HG03095 (cell line): ENCODE measurements at regions not wholly inside any gene's neighbourhood (a gene's known extent, or its start where the extent isn't known, plus 50 kb on each side); places are given as distances from the start of the nearest gene placed in this dataset.

ENCODE experiments used
- ATAC-seq: cut with Tn5 transposase; IDR thresholded peaks from one replicate; pipeline ENCODE4 v1.9.1; 2021; ENCODE audit warnings: moderate library complexity; ENCODE audit not compliant: unreplicated experiment

GRCh38 chr11:95520369-95521132 lies 269.0 kb downstream of the FAM76B start:
- ATAC-seq: no peak

DNA sequence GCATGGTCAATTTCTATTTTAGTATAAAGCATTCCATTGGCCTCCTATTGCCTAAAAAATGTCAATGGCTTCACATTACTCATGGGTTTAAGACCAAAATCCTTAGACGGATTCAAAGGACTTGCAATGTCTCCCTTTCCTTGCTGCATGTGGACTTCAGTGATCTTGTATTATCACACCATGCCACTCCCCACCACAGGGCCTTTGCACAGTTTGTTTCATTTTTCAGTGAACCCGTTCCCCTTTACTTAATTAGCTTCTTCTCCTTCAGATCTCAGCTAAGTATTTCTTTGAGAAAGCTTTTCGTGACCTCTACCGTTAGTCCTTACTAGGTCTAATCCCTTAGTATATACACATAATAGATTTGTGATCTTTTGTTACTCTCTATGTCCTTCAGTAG lies 269.7 kb downstream of the FAM76B start:
- no peak for ATAC-seq

DNA sequence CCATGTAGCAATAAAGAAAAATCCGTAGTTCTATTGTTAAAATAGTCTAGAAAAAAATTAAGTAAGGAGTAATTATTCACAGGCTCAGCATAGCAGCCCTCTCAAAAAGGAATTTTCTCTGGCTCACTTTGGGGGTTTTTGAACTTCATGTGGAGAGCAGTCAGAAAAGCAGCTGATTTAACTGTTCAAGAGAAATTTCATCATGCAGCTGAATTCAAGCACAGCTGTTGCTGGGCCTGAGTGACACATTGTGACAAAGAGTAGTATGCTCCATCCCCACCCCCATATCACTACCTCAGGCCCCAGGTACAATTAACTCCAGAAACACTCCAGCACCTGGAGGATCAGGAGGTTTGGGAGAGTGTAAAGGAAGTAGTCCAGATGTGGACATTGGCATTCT lies 272.1 kb downstream of the FAM76B start:
- ATAC-seq: no peak

DNA sequence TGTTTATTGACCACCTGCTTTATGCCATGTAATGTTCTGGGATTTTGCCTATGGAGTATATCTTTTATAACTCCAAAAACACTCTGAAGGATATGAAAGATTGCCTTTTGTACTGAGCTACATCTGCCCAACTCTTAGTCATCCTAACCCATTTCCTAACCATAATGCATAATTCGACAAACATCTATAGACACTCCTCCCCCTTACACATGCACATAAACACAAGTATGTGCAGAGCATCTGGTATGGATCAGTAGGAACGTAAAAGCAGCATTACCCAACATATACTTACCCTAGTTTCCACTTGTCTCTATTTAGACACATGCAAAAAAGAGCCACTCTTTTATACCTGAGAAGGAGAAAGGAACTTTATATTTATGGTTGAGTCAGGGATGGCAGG lies 272.8 kb downstream of the FAM76B start:
- ATAC-seq: no peak

DNA sequence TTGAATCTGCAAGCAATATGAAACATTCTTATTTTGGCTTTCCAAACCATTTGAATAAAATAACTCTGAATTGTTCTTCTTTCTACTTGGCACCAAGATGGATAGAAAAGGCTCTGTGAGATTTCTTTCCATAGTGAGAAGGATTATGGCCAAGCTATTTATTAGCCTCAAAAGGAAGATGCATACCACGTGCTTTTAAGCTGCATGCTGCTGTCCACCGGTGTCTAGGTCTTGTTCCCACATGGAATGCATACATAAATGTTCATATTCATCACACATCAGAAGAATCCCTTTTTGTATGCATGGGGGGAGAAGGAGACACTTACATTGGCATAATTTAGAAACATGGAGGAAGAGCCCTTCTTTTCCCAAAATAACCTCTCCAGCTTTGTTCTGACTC lies 273.4 kb downstream of the FAM76B start:
- ATAC-seq: no peak

- ATAC-seq: no peak
Measured at GRCh38 chr11:95515371-95515770, 274.2 kb downstream of the FAM76B start.

DNA sequence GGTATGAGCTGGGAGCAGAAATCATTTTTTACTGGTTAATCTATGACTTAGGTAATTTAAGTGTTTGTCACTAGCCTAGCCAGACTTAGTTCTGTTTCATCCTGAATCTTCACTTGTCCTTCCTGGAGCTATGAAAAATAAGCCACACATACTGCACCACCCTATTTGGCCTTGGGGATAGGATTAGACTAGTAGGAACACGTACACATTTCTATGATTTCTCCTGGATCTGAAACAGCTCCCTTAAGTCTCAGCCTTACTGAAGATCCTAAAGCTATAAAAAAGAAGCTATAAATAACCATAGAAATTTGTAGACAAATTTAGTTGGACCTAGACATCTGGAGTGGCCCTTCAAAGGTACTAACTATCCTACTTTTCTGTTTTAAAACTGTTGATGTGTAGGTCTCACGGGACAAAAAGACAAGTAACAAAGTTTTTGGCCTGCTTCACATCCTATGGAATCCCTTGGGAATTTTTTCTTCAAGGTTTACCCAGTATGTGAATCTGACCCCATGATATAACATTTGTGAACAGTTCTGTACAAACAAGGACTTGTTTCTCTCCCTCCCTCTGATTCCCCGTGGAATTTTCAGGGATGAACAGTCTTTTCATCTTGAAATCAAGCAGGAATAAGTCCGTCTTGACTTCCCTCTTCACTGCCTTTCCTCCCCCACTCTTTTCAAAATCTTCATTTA lies 275.0 kb downstream of the FAM76B start:
- ATAC-seq: no peak

DNA sequence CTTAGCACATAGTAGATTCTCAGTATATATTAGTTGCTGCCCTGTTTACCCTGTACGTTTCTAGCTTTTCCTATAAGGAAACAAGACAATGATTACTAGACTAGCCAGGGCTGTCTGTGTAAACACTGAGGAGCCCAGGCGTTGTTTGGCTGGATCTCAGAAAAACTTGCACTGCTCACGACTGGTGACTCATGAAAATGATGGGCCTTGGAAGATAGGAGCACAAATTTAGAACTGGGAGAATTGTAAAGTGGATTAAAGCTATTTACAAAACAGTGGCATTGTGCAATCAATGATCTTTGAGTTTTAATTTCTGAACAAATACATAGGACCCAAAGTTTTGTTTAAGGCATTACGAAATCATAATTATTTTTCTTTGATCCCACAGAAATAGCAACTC lies 276.9 kb downstream of the FAM76B start:
- ATAC-seq: no peak

DNA sequence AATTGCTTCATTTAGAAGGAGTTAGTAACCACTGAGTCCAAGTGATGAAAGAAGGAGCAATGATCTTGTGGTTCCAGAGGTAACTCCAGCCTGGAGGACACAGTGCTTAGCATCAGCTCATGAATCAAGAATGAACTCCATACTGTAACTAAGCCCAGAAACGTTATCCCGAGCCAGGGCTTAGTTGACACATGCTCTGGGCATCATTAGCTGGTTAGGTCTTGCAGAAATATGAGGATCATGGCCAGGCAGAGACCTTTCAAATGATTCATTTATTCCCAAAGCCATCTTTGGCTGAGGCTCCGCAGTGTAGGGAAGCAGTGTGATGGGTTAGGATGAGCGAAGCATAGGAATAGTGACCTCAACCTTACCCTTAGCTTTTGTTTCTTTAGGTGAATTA lies 277.4 kb downstream of the FAM76B start:
- ATAC-seq: no peak

DNA sequence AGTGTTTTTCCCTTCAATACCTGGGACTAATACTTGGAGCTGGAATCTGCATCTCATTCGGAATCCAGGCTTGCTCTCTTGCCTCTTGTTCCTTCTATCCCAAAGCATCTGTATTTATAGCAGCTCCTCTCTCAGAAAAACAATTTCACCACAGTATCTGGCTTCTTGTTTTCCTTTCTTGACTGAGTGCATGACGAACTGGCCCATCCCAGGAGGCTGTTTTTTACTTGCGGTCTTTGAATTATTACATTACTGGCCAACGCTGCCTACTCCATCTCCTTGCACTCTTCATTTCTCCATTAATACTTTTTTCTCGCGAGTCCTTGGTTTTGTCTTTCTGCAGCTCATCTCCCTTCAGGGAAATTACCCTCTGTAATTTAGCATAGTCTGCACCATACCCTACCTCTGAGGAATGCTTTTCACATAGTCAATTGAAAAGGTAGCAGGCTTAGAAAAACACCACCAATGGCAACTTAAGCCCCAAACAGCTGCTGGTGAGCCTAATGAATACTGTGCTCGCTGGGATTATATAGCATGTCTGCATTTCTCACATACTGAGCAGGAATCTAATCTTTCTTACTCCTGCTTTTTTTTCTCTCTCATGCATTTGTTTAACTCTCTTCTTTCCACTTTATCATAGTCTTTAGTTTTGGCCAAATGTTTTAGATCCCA lies 277.4 kb upstream of the SESN3 start:
- ATAC-seq: no peak

- ATAC-seq: no peak
Measured at GRCh38 chr11:95507794-95508193, 276.8 kb upstream of the SESN3 start.

GRCh38 chr11:95506777-95507176 lies 275.8 kb upstream of the SESN3 start:
- no peak for ATAC-seq

DNA sequence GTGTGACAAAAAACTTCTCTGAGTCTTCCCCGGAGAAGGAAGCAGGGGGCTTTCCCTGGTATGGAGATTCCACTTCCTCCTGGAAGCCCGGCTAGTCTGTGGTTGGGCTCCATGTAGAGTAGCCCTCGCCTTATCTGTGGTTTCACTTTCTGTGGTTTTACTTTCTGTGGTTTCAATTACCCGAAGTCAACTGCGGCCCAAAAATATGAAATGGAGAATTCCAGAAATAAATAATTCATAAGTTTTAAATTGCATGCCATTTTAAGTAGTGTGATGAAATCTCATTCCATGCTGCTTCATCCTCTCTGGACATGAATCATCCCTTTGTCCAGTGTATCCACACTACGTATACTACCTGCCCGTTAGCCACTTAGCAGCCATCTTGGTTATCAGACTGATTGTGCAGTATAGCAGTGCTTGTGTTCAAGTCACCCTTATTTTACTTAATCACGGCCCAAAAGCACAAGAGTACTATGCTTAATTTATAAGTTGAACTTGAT lies 275.0 kb upstream of the SESN3 start:
- ATAC-seq: no peak

DNA sequence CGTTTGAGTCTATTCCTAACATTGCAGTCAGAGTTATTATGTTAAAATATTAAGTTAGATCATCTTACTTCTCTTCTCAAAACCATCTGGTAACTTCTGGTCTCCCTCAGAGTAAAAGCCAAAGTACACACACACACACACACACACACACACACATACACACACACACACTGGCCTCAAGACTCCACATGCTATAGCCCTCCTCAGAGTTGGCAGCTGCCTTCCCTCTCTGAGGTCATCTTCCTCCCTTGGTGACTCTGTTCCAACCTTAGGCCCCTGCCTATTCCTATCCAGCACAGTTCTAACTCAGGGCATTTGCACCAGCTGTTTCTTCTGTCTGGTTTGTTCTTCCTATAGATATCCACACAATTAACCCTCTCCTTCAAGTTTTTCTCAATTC lies 272.0 kb upstream of the SESN3 start:
- no peak for ATAC-seq

DNA sequence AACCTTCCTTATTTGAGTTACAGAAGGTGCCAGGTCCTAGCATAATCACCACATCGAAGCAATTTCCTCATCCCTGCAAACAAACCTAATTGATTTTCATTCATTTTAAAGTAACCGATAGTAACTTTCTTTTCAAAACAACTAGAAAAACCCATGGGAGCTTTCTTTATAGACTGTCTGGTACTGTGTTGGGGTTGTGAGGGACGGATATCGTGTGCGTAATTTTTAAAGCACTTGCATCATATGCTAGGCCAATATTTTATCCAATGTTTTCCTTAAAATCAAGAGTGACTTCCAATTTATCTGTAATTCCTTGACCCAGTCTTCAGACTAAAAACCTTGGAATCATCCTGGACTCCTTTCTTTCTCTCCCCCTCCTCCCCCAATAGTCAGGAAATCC lies 271.5 kb upstream of the SESN3 start:
- ATAC-seq: no peak

DNA sequence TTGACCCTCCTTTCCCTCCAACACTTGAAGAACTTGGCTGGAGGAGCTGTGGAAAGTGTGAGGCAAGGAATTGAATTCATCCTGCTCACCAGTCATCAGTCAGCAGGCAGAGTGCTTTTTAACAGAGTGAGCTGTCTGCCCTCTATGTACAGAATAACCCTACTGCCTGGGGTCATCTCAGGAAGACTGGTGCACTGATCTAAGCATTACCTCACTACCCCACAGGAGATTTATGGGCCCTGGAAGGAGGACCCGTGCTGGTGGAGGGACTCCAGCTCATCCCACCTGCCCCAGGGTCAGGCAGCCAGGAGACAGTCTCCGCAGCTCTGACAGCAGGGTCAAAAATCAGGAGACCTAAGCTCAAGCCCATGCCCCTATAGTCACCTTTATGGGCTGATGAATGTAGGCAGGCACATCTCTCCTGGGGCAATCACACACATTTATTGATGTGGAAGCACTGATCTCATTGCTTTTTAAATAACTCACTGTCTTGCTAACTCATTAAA lies 270.8 kb upstream of the SESN3 start:
- no peak for ATAC-seq

- no peak for ATAC-seq
Measured at GRCh38 chr11:95500466-95500865, 269.5 kb upstream of the SESN3 start.

GRCh38 chr11:95499516-95500135 lies 268.6 kb upstream of the SESN3 start:
- no peak for ATAC-seq

DNA sequence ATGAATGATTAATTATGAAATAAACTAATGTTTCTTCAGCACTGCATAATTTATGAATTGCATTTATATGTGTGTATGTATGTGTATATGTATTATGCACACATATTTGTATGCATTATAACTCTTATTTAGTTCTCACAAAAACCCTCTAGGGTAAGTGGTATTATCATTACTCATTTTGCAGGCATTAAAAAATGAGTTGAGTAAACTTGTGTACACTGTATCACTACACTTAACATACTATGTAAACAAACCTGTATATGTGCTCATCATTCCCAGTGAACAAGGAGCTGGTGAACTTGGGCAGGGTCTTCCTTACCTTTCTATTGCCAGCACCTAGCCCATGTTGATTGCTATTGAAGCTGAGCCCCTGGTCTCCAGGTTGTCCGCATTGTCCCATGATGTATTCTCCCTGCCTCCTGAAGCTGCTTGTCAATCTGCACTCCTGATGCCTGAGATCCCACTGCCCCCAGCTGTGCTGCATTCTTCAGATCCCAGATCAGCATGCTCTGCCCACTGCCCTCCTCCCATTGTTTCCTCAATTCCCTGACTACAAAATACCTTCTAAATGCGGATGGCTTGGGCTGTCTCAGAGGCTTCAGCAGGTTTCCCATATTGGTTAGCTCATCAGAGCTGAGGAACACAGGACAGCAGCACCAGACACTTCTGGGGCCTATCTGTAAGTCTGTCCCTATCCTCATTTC lies 267.9 kb upstream of the SESN3 start:
- ATAC-seq: no peak

DNA sequence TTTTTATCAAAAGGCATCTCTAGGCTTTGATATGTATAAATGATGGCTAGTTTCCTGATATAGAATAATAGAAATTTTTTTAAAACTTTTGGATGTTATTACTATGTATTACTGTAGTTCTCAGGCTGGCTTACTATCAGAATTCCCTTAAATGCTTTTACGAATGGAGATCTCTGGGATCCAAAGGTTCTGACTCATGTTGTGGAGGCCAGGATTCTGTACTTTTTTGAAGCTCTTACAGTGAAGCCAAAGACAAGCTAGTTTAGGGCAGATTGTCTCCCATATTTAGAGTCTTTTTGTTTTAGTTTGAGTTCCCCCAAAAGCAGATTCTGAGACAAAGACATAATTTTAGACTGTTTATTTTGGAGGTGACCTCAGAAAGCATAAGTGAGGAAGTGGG lies 265.9 kb upstream of the SESN3 start:
- ATAC-seq: no peak

- ATAC-seq: no peak
Measured at GRCh38 chr11:95495706-95496105, 264.7 kb upstream of the SESN3 start.
